HG03439 (cell line): ENCODE measurements at regions not wholly inside any gene's neighbourhood (a gene's known extent, or its start where the extent isn't known, plus 50 kb on each side); places are given as distances from the start of the nearest gene placed in this dataset.
"Not testable (repeated sequence)": the region's sequence is repeated elsewhere in the genome, so short reads cannot be mapped to it uniquely, and the experiment has no call there.

Source experiments
- ATAC-seq: cut with Tn5 transposase; IDR thresholded peaks from one replicate; pipeline ENCODE4 v1.9.1; 2021; ENCODE audit warnings: mild to moderate bottlenecking, moderate library complexity; ENCODE audit not compliant: unreplicated experiment

- no peak for ATAC-seq
These were observed 166.8 kb upstream of the CARMIL1 start for GRCh38 chr6:25112322-25112773.

DNA sequence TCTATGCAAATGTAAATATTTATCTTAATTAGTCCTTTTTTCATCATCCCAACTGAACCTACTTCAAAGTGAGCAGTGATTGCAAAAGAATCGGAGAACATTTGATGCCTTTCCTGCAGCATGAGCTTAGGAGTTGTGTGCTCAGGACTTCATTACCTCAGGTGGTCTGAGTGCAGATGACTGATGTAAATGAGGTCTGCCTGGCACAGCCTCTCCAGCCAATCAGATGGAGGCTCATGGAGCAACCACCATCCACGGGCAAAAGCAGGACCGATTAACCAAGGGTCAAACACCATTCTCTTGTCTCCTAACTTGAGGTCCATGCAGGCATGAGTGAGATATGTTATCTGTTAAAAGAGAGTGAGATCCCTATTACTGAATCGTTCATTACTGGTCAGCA is 165.7 kb upstream of the CARMIL1 start:
- ATAC-seq: no peak

DNA sequence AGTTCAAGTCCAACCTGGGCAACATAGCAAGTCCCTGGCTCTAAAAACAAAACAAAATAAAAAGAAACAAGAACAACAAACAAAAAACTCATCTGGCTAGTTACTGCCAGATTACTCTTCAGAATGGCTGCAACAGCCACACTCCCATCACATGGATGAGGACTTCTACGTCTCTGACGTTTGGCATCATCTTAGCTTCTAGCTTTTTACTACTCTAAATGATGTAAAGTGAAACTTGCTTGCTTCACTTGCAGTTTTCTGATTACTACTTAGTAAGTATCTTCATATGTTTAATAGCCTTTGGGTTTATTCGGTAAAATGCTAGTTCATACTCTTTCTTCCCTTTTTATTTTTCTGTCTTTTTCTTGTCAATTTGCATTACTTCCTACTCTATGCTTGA is 161.1 kb upstream of the CARMIL1 start:
- ATAC-seq: no peak

DNA sequence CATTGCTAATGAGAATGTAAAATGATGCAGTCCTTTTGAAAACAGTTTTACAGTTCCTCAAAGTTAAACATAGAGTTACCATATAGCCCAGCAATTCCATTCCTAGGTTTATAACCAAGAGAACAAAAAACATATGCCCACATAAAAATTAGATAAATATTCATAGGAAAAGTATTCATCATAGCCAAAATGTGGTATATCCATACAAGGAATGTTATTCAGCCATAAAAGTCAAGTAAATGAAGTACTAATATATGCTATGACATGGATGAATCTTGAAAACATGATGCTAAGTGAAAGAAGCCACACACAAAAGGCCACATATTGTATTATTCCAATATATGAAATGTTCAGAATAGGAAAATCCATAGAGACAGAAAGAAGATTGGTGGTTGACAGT is 158.0 kb upstream of the CARMIL1 start:
- ATAC-seq: no peak

GRCh38 chr6:25122001-25122400 is 157.2 kb upstream of the CARMIL1 start:
- ATAC-seq: no peak

- no peak for ATAC-seq
These were observed 156.4 kb upstream of the CARMIL1 start for GRCh38 chr6:25122622-25123237.

DNA sequence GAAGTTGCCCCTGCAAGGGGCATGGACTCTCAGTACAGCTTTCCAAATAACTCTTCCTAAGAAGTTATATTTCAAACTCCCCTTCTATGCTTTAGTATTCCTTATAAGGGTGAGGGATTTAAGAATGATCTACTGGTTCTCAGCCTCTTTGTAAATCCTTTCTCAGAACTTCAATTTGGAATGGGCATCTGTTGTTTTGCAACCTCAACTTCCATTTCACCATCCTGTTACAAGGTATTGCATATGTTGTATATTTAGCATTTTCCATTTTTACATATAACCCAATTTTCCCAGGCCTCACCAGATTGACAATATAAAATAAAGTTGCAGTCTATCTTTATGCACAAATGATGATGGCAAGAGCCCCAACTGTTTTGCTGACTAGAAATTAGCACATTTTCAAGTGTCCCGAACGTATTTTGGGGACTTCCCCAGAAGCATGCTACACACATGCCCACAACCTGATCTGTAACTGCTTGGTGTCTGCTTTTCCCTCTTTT is 154.9 kb upstream of the CARMIL1 start:
- no peak for ATAC-seq

GRCh38 chr6:25125736-25126135 is 153.4 kb upstream of the CARMIL1 start:
- ATAC-seq: no peak

GRCh38 chr6:25127076-25127837 is 151.9 kb upstream of the CARMIL1 start:
- ATAC-seq: no peak

DNA sequence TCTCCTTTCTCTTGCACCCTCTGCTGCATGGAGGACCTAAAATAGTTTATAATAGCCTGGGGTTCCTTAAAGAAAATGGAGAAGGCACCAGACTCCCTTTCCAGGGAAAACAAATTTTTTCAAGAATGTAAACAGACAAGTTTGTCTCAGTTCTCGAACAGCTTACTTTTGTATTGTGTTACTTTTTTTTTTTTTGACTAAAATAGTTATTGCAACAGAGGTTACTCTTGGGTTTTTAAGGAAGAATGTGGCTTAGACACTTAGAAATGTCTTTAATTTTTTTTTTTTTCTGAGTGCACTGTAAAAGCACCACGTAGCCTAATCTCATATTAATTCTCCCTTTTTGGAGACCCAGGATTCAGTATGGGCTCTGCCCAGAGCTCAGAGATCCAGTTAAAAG is 148.7 kb upstream of the CARMIL1 start:
- no peak for ATAC-seq

DNA sequence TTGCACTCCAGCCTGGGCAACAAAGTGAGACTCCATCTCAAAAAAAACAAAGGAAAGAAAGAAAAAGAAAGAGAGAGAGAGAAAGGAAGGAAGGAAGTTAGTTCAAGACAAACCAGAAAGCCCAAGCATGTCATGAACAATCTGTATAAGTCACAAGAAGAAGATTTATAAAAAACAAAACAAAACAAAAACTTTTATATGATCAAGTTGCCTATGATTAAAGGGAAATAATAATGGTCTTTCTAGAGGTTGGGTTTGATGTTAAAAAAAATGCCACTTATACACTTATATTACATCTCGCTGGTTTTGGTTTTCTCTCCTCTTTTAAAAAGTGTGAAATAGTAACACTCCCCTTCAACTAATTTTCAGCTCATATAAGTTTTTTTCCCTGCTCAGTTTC is 146.2 kb upstream of the CARMIL1 start:
- no peak for ATAC-seq

- ATAC-seq: no peak
These were observed 145.6 kb upstream of the CARMIL1 start for GRCh38 chr6:25133568-25133967.

- ATAC-seq: no peak
These were observed 142.3 kb upstream of the CARMIL1 start for GRCh38 chr6:25136854-25137253.

GRCh38 chr6:25137480-25137879 is 141.7 kb upstream of the CARMIL1 start:
- no peak for ATAC-seq

DNA sequence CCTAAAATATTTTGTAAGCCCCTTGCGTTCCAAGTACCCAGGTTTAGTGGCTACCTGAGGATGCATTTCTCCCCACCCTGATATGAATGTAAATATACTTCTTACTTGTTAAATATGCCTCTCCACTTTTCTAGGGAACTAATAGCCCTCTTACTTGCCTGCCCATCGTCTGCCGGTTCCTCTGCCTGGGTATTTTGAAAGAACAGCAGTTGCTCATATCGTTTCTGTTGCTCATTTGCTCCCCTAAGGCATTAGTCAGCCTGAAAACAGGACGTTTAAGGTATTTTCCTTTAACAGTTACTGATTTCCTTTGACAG is 141.3 kb upstream of the CARMIL1 start:
- no peak for ATAC-seq

GRCh38 chr6:25138233-25138933 is 140.8 kb upstream of the CARMIL1 start:
- peak; percentile 88 for ATAC-seq

GRCh38 chr6:25138934-25139415 is 140.2 kb upstream of the CARMIL1 start:
- ATAC-seq: peak; percentile 16

- not testable (repeated sequence) for ATAC-seq
These were observed 139.6 kb upstream of the CARMIL1 start for GRCh38 chr6:25139608-25140007.

DNA sequence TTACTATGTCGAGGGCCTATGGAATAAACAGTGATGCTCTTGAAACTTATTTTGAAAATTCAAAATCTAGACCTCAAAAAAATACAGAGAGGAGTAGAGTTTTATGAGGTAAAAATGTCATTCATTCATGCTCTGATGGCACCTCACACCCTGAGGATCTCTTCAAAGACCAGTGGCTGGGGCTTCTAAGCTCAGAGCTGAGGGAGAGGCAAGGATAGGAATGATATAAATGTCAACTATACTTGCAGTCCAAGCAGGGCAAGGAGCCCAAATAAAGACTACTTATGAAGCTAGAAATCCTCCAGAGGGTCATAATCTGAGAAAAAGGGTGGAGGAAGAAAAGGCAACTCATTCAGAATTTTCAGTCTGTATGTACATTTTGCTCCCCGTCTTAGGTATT is 136.7 kb upstream of the CARMIL1 start:
- ATAC-seq: no peak

DNA sequence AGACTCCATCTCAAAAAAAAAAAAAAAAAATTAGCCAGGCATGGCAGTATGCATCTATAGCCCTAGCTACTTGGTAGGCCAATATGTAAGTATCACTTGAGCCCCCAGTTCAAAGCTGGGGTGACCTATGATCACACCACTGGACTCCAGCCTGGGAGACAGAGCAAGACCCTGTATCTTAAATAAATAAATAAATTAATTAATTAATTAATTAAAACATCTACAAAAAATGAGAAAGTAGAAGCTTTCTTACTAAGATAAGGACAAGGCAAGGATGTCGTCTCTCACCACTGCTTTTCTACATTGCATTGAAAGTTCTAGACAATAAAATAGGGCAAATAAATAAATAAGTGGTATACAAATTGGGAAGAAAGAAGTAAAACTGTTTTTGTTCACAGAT is 134.3 kb upstream of the CARMIL1 start:
- no peak for ATAC-seq

GRCh38 chr6:25147223-25147622 is 132.0 kb upstream of the CARMIL1 start:
- ATAC-seq: peak; percentile 93

DNA sequence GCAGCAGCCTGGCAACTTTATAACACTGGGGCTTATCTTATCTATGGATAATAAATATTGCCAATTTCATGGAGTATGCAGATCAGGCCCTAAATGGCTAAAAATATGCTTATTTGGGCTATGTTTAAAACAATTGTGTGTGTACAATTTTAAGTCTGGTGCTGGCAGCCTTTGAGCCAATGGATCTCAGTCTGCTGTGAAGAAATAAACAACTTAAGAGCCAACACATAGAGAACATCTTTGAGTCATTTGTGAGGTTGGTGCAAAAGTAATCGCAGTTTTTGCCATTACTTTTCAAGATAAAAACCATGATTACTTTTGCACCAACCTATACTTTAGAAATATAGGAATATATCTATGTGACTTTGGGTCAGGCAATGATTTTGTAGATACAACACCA is 129.1 kb upstream of the CARMIL1 start:
- no peak for ATAC-seq
